Endothelial cell of umbilical vein (primary cell): ENCODE measurements at regions not wholly inside any gene's neighbourhood (a gene's known extent, or its start where the extent isn't known, plus 50 kb on each side); places are given as distances from the start of the nearest gene placed in this dataset.

Experiments used
- BruUV-seq: library from RNA; stranded (reverse); fragments of 400-500 nt; replicated peaks from 2 replicates; lab custom pipeline; 2021; lab: Mats Ljungman, UMichigan
- CTCF ChIA-PET: fragments of 300-600, 350-600 bp; sonication (Branson Sonifier 250); formaldehyde crosslinking; loops from one replicate; lab custom pipeline; 2021; ENCODE audit warnings: antibody characterized with exemption, inconsistent platforms; lab: Charles Lee
- POLR2A ChIA-PET: fragments of 300-600, 350-600 bp; sonication (Branson Sonifier 250); formaldehyde crosslinking; loops from one replicate; lab custom pipeline; 2021; ENCODE audit warnings: antibody characterized with exemption, inconsistent platforms; lab: Charles Lee
- DNase-seq: peaks from one replicate; pipeline ENCODE4 v3.0.0-alpha.2; 2011; ENCODE audit warnings: low read depth, low spot score
- FAIRE-seq: peaks from 2 replicates; lab custom pipeline; 2011; peaks lifted over from hg19 to GRCh38; lab: Jason Lieb, UNC
- H2AFZ ChIP-seq: 2 replicates; pipeline ENCODE4 v1.6.0; 2012; ENCODE audit warnings: low read depth, low read length, control low read depth, inconsistent platforms
- H3K27ac ChIP-seq: 2 replicates; pipeline ENCODE4 v1.5.1; 2011; ENCODE audit warnings: low read depth, mild to moderate bottlenecking, control low read depth, low read length, moderate library complexity; ENCODE audit not compliant: insufficient read depth
- H3K27me3 ChIP-seq, 2 experiments: 2 replicates each; pipeline versions ENCODE4 v1.6.0 to v1.6.1; 2011; ENCODE audit warnings: low read length in 2 of 2, mixed read lengths in 1 of 2; ENCODE audit not compliant: control insufficient read depth in 2 of 2, insufficient read depth in 2 of 2
- H3K36me3 ChIP-seq, 2 experiments: 2 replicates in 1 of 2; 3 replicates in 1 of 2; pipeline ENCODE4 v1.5.1; 2011; ENCODE audit warnings: low read length in 2 of 2, mild to moderate bottlenecking in 1 of 2, moderate library complexity in 1 of 2; ENCODE audit not compliant: control insufficient read depth in 2 of 2, insufficient read depth in 2 of 2; ENCODE audit errors: extremely low read depth in 1 of 2
- H3K4me1 ChIP-seq: 3 replicates; pipeline ENCODE4 v1.5.1; 2011; ENCODE audit warnings: mild to moderate bottlenecking, low read length; ENCODE audit not compliant: control insufficient read depth, insufficient read depth; ENCODE audit errors: extremely low read depth
- H3K4me2 ChIP-seq: 2 replicates; pipeline ENCODE4 v1.6.1; 2011; ENCODE audit warnings: low read length, control low read depth, mixed read lengths; ENCODE audit not compliant: insufficient read depth
- H3K4me3 ChIP-seq, 3 experiments: fragments of 200-600 bp in 1 of 3; sonication (generic), shearing (Covaris generic) in 1 of 3; replicated peaks in 1 of 3; 2 replicates each; pipeline ENCODE4 v1.5.1; 2011 to 2016; ENCODE audit warnings: control low read depth in 3 of 3, low read length in 3 of 3, mild to moderate bottlenecking in 2 of 3, inconsistent platforms in 1 of 3, low read depth in 1 of 3, moderate library complexity in 1 of 3; ENCODE audit not compliant: insufficient read depth in 1 of 3
- H3K79me2 ChIP-seq: 2 replicates; pipeline ENCODE4 v1.6.0; 2012; ENCODE audit warnings: low read length, inconsistent platforms; ENCODE audit not compliant: control insufficient read depth, insufficient read depth
- H3K9ac ChIP-seq: replicated peaks from 2 replicates; pipeline ENCODE3; 2011; ENCODE audit warnings: low read length, control low read depth; ENCODE audit not compliant: insufficient read depth; ENCODE audit errors: extremely low read depth
- H3K9me1 ChIP-seq: replicated peaks from 3 replicates; pipeline ENCODE4 v1.6.0; 2011; ENCODE audit warnings: mild to moderate bottlenecking, low read length; ENCODE audit not compliant: control insufficient read depth, insufficient read depth; ENCODE audit errors: extremely low read depth
- H3K9me3 ChIP-seq: replicated peaks from 2 replicates; pipeline ENCODE4 v1.5.1; 2012; ENCODE audit warnings: low read length, inconsistent platforms; ENCODE audit not compliant: control insufficient read depth, insufficient read depth
- H4K20me1 ChIP-seq: replicated peaks from 2 replicates; pipeline ENCODE3; 2011; ENCODE audit warnings: mild to moderate bottlenecking, low read length; ENCODE audit not compliant: control insufficient read depth, insufficient read depth; ENCODE audit errors: extremely low read depth
- CTCF ChIP-seq, 2 donors: IDR thresholded peaks; 1 replicate in 1 of 2; 2 replicates in 1 of 2; pipeline ENCODE4 v1.5.1; 2011; ENCODE audit warnings: low read length in 2 of 2, mild to moderate bottlenecking in 2 of 2, moderate library complexity in 2 of 2, control low read depth in 1 of 2, inconsistent platforms in 1 of 2, low read depth in 1 of 2; ENCODE audit not compliant: insufficient read depth in 1 of 2; ENCODE audit errors: extremely low read depth in 1 of 2
- EZH2 ChIP-seq: IDR thresholded peaks from 2 replicates; pipeline ENCODE4 v1.6.1; 2012; ENCODE audit warnings: borderline replicate concordance, low read depth, mild to moderate bottlenecking, moderate library complexity, low read length, inconsistent platforms; ENCODE audit not compliant: severe bottlenecking
- FOS ChIP-seq: IDR thresholded peaks from 2 replicates; pipeline ENCODE4 v1.6.1; 2011; ENCODE audit warnings: mild to moderate bottlenecking, low read length, moderate library complexity, borderline replicate concordance; ENCODE audit not compliant: insufficient read depth
- GATA2 ChIP-seq: IDR thresholded peaks from 2 replicates; pipeline ENCODE4 v1.7.0; 2011; ENCODE audit warnings: low read depth, mild to moderate bottlenecking, moderate library complexity, mixed read lengths, low read length; ENCODE audit not compliant: insufficient read length, insufficient read depth
- MAX ChIP-seq: IDR thresholded peaks from 2 replicates; pipeline ENCODE4 v1.6.1; 2011; ENCODE audit not compliant: insufficient read depth, insufficient read length
- MYC ChIP-seq: IDR thresholded peaks from one replicate; pipeline ENCODE4 v1.6.1; 2011; ENCODE audit warnings: mild to moderate bottlenecking, low read depth, low read length
- POLR2A ChIP-seq: IDR thresholded peaks from 2 replicates; pipeline ENCODE4 v1.6.1; 2012; ENCODE audit warnings: low read depth, mild to moderate bottlenecking, control low read depth, low read length
- POLR2AphosphoS5 ChIP-seq: IDR thresholded peaks from 2 replicates; pipeline ENCODE4 v1.6.1; 2012; ENCODE audit warnings: low read depth, mild to moderate bottlenecking, control low read depth, low read length, moderate library complexity; ENCODE audit not compliant: insufficient read depth
- dilution Hi-C: fragments of 300-500 bp; cut with MboI; formaldehyde crosslinking; loops from one replicate; pipeline ENCODE4 v1.15.0; 2019; ENCODE audit warnings: low sequenced_read_pairs; ENCODE audit not compliant: extremely low pct_ligation_motif_present
- intact Hi-C: fragments of 100-400 bp; cut with micrococcal nuclease; formaldehyde crosslinking; loops from one replicate; pipeline ENCODE4 v1.10.0; 2022

- Histone ChIP-seq H3K4me3 (no peak overlapping the region), H3K9me3 (peaks cover 4% of the 10 kb centered on the region), H3K9me1 (no peaks in the 10 kb centered on the region), H4K20me1 (no peaks in the 10 kb centered on the region), H3K27ac (no peak overlapping the region), H3K27me3 (no peaks in the 10 kb centered on the region), H3K79me2 (no peaks in the 10 kb centered on the region), H3K4me1 (no peaks in the 10 kb centered on the region), H2AFZ (no peak overlapping the region), H3K36me3 (no peaks in the 10 kb centered on the region), H3K4me2 (no peak overlapping the region), H3K9ac (no peak overlapping the region)
- dilution Hi-C loops, result no loop called here
- ChIA-PET POLR2A (no interaction called here), CTCF (no interaction called here)
- BruUV-seq, result no TSS peak
- FAIRE-seq (no peak), DNase-seq (no peak)
- TF ChIP-seq MYC, result no peak
- TF ChIP-seq FOS, result no peak
- no peak for TF ChIP-seq EZH2
- no peak for TF ChIP-seq MAX
- intact Hi-C loops, result no loop called here
Measured at GRCh38 chr2:6645672-6646071, 220.0 kb downstream of the CMPK2 start.

- Histone ChIP-seq H3K27ac (no peak overlapping the region), H3K4me1 (no peaks in the 10 kb centered on the region), H3K36me3 (no peaks in the 10 kb centered on the region), H3K4me3 (no peak overlapping the region), H3K9me1 (no peaks in the 10 kb centered on the region), H3K9ac (no peak overlapping the region), H3K27me3 (no peaks in the 10 kb centered on the region), H3K4me2 (no peak overlapping the region), H4K20me1 (no peaks in the 10 kb centered on the region), H3K9me3 (peaks cover 2% of the 10 kb centered on the region), H3K79me2 (no peaks in the 10 kb centered on the region), H2AFZ (no peak overlapping the region)
- no peak for TF ChIP-seq EZH2
- TF ChIP-seq MAX, result no peak
- TF ChIP-seq GATA2, result no peak
- no peak for TF ChIP-seq POLR2AphosphoS5
- TF ChIP-seq POLR2A, result no peak
- no peak for TF ChIP-seq CTCF (IDR thresholded peaks at IDR 0.05; ENCODE audit: extremely low read depth in 1 of 2, insufficient read depth in 1 of 2, low read depth in 1 of 2, low read length in 2 of 2)
- no peak for TF ChIP-seq MYC
- TF ChIP-seq FOS, result no peak
- intact Hi-C loops (no loop called here), dilution Hi-C loops (no loop called here)
- DNase-seq, result no peak
- no TSS peak for BruUV-seq
- ChIA-PET POLR2A (no interaction called here), CTCF (no interaction called here)
- FAIRE-seq, result no peak
Measured at GRCh38 chr2:6647046-6647445, 218.7 kb downstream of the CMPK2 start.
